H1 (cell line): ENCODE measurements at regions not wholly inside any gene's neighbourhood (a gene's known extent, or its start where the extent isn't known, plus 50 kb on each side); places are given as distances from the start of the nearest gene placed in this dataset.

ENCODE experiments used
- CBX8 ChIP-seq: fragments of 300-800, 300-1000 bp; sonication (generic); IDR thresholded peaks from 2 replicates; pipeline ENCODE4 v1.7.1; 2016; ENCODE audit warnings: low read depth, low read length, borderline replicate concordance
- FOSL1 ChIP-seq: IDR thresholded peaks from 2 replicates; pipeline ENCODE4 v1.6.1; 2011; ENCODE audit warnings: mild to moderate bottlenecking, low read depth, low read length, moderate library complexity; ENCODE audit not compliant: insufficient read depth
- HDAC2 ChIP-seq, 2 experiments: fragments of 300-600 bp in 1 of 2; sonication (generic) in 1 of 2; IDR thresholded peaks; 2 replicates each; pipeline ENCODE4 v1.6.1; 2011 to 2012; ENCODE audit warnings: low read depth in 2 of 2, low read length in 2 of 2, mild to moderate bottlenecking in 2 of 2, moderate library complexity in 2 of 2, borderline replicate concordance in 1 of 2, inconsistent platforms in 1 of 2
- NANOG ChIP-seq: IDR thresholded peaks from 2 replicates; pipeline ENCODE4 v1.6.1; 2011; ENCODE audit warnings: low read length, low read depth, mild to moderate bottlenecking, inconsistent platforms; ENCODE audit not compliant: insufficient read depth, poor library complexity, severe bottlenecking
- NRF1 ChIP-seq: IDR thresholded peaks from 2 replicates; pipeline ENCODE4 v1.6.1; 2011; ENCODE audit warnings: mild to moderate bottlenecking, low read depth, low read length, improper control_type of control experiment
- SAP30 ChIP-seq: fragments of 300-600 bp; sonication (generic); IDR thresholded peaks from 2 replicates; pipeline ENCODE4 v1.7.1; 2012; ENCODE audit warnings: low read length, moderate library complexity, mild to moderate bottlenecking, inconsistent platforms; ENCODE audit not compliant: insufficient read depth, insufficient replicate concordance
- SP4 ChIP-seq: IDR thresholded peaks from 2 replicates; pipeline ENCODE4 v1.6.1; 2012; ENCODE audit warnings: low read length, inconsistent platforms
- SRF ChIP-seq: IDR thresholded peaks from 2 replicates; pipeline ENCODE4 v1.6.1; 2011; ENCODE audit warnings: mild to moderate bottlenecking, low read depth, low read length, moderate library complexity
- TBP ChIP-seq: IDR thresholded peaks from 2 replicates; pipeline ENCODE4 v1.6.1; 2011; ENCODE audit warnings: low read depth, low read length, improper control_type of control experiment
- TCF12 ChIP-seq: IDR thresholded peaks from 2 replicates; pipeline ENCODE4 v1.6.1; 2011; ENCODE audit warnings: low read depth, mild to moderate bottlenecking, low read length
- TF ChIP-seq, protein P1 (sequence below): fragments of 300-600 bp; sonication (generic); IDR thresholded peaks from 2 replicates; pipeline ENCODE4 v1.7.1; 2012; ENCODE audit warnings: low read length, moderate library complexity, mild to moderate bottlenecking, inconsistent platforms; ENCODE audit not compliant: insufficient replicate concordance

DNA sequence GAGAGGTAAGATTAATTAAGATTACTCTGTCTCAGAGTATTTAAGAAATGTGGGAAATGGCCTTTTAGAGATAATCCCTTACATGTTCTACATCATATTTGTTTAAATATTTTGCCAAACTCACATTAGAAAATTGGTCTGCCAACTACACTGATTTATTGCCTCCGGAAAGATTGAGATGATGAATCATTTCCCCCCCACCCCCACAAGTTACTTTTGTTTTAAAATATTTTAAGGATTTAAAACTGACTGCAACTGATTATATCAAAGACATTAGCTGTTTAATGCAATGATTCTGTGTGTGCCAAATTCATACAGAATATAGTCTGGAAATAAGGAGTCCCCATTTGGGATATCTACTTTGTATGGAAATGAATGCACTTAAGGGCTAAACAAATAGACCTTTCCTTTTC is 674.4 kb downstream of the PRR16 start (continued):
- TF ChIP-seq, protein P1, sequence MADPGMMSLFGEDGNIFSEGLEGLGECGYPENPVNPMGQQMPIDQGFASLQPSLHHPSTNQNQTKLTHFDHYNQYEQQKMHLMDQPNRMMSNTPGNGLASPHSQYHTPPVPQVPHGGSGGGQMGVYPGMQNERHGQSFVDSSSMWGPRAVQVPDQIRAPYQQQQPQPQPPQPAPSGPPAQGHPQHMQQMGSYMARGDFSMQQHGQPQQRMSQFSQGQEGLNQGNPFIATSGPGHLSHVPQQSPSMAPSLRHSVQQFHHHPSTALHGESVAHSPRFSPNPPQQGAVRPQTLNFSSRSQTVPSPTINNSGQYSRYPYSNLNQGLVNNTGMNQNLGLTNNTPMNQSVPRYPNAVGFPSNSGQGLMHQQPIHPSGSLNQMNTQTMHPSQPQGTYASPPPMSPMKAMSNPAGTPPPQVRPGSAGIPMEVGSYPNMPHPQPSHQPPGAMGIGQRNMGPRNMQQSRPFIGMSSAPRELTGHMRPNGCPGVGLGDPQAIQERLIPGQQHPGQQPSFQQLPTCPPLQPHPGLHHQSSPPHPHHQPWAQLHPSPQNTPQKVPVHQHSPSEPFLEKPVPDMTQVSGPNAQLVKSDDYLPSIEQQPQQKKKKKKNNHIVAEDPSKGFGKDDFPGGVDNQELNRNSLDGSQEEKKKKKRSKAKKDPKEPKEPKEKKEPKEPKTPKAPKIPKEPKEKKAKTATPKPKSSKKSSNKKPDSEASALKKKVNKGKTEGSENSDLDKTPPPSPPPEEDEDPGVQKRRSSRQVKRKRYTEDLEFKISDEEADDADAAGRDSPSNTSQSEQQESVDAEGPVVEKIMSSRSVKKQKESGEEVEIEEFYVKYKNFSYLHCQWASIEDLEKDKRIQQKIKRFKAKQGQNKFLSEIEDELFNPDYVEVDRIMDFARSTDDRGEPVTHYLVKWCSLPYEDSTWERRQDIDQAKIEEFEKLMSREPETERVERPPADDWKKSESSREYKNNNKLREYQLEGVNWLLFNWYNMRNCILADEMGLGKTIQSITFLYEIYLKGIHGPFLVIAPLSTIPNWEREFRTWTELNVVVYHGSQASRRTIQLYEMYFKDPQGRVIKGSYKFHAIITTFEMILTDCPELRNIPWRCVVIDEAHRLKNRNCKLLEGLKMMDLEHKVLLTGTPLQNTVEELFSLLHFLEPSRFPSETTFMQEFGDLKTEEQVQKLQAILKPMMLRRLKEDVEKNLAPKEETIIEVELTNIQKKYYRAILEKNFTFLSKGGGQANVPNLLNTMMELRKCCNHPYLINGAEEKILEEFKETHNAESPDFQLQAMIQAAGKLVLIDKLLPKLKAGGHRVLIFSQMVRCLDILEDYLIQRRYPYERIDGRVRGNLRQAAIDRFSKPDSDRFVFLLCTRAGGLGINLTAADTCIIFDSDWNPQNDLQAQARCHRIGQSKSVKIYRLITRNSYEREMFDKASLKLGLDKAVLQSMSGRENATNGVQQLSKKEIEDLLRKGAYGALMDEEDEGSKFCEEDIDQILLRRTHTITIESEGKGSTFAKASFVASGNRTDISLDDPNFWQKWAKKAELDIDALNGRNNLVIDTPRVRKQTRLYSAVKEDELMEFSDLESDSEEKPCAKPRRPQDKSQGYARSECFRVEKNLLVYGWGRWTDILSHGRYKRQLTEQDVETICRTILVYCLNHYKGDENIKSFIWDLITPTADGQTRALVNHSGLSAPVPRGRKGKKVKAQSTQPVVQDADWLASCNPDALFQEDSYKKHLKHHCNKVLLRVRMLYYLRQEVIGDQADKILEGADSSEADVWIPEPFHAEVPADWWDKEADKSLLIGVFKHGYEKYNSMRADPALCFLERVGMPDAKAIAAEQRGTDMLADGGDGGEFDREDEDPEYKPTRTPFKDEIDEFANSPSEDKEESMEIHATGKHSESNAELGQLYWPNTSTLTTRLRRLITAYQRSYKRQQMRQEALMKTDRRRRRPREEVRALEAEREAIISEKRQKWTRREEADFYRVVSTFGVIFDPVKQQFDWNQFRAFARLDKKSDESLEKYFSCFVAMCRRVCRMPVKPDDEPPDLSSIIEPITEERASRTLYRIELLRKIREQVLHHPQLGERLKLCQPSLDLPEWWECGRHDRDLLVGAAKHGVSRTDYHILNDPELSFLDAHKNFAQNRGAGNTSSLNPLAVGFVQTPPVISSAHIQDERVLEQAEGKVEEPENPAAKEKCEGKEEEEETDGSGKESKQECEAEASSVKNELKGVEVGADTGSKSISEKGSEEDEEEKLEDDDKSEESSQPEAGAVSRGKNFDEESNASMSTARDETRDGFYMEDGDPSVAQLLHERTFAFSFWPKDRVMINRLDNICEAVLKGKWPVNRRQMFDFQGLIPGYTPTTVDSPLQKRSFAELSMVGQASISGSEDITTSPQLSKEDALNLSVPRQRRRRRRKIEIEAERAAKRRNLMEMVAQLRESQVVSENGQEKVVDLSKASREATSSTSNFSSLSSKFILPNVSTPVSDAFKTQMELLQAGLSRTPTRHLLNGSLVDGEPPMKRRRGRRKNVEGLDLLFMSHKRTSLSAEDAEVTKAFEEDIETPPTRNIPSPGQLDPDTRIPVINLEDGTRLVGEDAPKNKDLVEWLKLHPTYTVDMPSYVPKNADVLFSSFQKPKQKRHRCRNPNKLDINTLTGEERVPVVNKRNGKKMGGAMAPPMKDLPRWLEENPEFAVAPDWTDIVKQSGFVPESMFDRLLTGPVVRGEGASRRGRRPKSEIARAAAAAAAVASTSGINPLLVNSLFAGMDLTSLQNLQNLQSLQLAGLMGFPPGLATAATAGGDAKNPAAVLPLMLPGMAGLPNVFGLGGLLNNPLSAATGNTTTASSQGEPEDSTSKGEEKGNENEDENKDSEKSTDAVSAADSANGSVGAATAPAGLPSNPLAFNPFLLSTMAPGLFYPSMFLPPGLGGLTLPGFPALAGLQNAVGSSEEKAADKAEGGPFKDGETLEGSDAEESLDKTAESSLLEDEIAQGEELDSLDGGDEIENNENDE, result no peak
- TF ChIP-seq SP4 (no peak), CBX8 (no peak), NANOG (no peak), TBP (no peak), HDAC2 (IDR thresholded peaks at IDR 0.05; ENCODE audit: borderline replicate concordance in 1 of 2, low read depth in 2 of 2, low read length in 2 of 2) (no peak), SRF (no peak), NRF1 (no peak), FOSL1 (no peak), TCF12 (no peak), SAP30 (no peak)
- TF ChIP-seq, all 59 proteins: peak for 0
